HCT116 (cell line): ENCODE measurements at regions not wholly inside any gene's neighbourhood (a gene's known extent, or its start where the extent isn't known, plus 50 kb on each side); places are given as distances from the start of the nearest gene placed in this dataset.

Source experiments
- EZH2 ChIP-seq: fragments of 200-600 bp; sonication (generic); IDR thresholded peaks from 2 replicates; pipeline ENCODE4 v1.6.1; 2017; ENCODE audit warnings: antibody characterized with exemption, mixed run types
- EZH2phosphoT487 ChIP-seq: fragments of 200-600 bp; IDR thresholded peaks from 2 replicates; pipeline ENCODE4 v1.6.1; 2018; ENCODE audit warnings: antibody characterized with exemption, borderline replicate concordance
- POLR2AphosphoS5 ChIP-seq: IDR thresholded peaks from 2 replicates; pipeline ENCODE4 v1.6.1; 2011; ENCODE audit warnings: mild to moderate bottlenecking, low read depth, low read length, moderate library complexity
- SIN3A ChIP-seq: IDR thresholded peaks from 2 replicates; pipeline ENCODE4 v1.6.1; 2012; ENCODE audit warnings: low read depth
- TCF7L2 ChIP-seq: IDR thresholded peaks from 2 replicates; pipeline ENCODE4 v1.7.0; 2011; ENCODE audit warnings: borderline replicate concordance, inconsistent platforms; ENCODE audit not compliant: insufficient read depth, insufficient read length; ENCODE audit errors: extremely low read depth
- TF ChIP-seq, protein P1 (sequence below), 3 experiments: fragments of 200-600 bp in 1 of 3; sonication (generic) in 1 of 3; IDR thresholded peaks in 2 of 3; conservative IDR thresholded peaks in 1 of 3; 2 replicates each; pipeline ENCODE4 v1.5.1; 2012 to 2017; ENCODE audit warnings: low read depth in 2 of 3, low read length in 2 of 3, antibody characterized with exemption in 1 of 3, borderline replicate concordance in 1 of 3, control low read depth in 1 of 3, mild to moderate bottlenecking in 1 of 3, mixed read lengths in 1 of 3, mixed run types in 1 of 3, moderate library complexity in 1 of 3; ENCODE audit not compliant: insufficient read depth in 1 of 3
- TF ChIP-seq, protein P2 (sequence below): IDR thresholded peaks from 2 replicates; pipeline ENCODE4 v1.6.1; 2012

- TF ChIP-seq, protein P1, sequence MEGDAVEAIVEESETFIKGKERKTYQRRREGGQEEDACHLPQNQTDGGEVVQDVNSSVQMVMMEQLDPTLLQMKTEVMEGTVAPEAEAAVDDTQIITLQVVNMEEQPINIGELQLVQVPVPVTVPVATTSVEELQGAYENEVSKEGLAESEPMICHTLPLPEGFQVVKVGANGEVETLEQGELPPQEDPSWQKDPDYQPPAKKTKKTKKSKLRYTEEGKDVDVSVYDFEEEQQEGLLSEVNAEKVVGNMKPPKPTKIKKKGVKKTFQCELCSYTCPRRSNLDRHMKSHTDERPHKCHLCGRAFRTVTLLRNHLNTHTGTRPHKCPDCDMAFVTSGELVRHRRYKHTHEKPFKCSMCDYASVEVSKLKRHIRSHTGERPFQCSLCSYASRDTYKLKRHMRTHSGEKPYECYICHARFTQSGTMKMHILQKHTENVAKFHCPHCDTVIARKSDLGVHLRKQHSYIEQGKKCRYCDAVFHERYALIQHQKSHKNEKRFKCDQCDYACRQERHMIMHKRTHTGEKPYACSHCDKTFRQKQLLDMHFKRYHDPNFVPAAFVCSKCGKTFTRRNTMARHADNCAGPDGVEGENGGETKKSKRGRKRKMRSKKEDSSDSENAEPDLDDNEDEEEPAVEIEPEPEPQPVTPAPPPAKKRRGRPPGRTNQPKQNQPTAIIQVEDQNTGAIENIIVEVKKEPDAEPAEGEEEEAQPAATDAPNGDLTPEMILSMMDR (IDR thresholded peaks at IDR 0.05 in 2 of 3, conservative IDR thresholded peaks at IDR 0.05 in 1 of 3; ENCODE audit: borderline replicate concordance in 1 of 3, insufficient read depth in 1 of 3, low read depth in 2 of 3, low read length in 2 of 3), result no peak
- no peak for TF ChIP-seq POLR2AphosphoS5
- no peak for TF ChIP-seq TCF7L2
- TF ChIP-seq EZH2phosphoT487, result no peak
- TF ChIP-seq EZH2, result no peak
- TF ChIP-seq, protein P2, sequence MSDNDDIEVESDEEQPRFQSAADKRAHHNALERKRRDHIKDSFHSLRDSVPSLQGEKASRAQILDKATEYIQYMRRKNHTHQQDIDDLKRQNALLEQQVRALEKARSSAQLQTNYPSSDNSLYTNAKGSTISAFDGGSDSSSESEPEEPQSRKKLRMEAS, result no peak
- TF ChIP-seq SIN3A, result no peak
These were observed 61.1 kb upstream of the RPS13 start for GRCh38 chr11:17138562-17138961.
